ENCODE measurements at regions not wholly inside any gene's neighbourhood (a gene's known extent, or its start where the extent isn't known, plus 50 kb on each side); places are given as distances from the start of the nearest gene placed in this dataset.
A peak's percentile ranks its signal among the peaks of the same experiment; 100 is the strongest.
"Not testable (repeated sequence)": the region's sequence is repeated elsewhere in the genome, so short reads cannot be mapped to it uniquely, and the experiment has no call there.

DNA sequence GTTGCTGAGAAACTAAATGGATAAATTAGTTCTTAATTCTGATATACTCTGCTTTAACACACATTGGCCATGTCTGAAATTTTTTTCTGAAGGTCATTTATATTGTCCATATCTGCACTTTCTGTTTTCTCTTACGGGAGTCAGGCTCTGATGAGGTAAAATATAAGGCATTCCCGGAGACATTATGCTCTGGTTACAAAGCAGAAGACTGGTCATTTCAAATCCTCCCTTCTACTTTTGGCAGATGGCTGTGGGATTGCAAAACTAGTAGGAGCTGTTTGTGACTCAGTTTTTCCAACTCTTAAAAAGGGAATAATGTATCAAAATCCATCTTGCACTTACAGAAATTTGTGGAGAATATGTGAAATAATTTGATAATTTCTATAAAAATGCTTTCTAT is 92.2 kb upstream of the CPHXL start:
- Histone ChIP-seq H3K27me3 (ENCODE audit: control insufficient read depth, insufficient read depth, low read length) (peaks cover 4% of the 10 kb centered on the region; the same call in 1 of the 2 replicates), H3K36me3 (replicated peaks; ENCODE audit: control insufficient read depth, insufficient read depth, low read length) (no peaks in the 10 kb centered on the region), H3K4me3 (ENCODE audit: insufficient read depth, low read depth, low read length) (no peak overlapping the region)
- DNase-seq: no peak

DNA sequence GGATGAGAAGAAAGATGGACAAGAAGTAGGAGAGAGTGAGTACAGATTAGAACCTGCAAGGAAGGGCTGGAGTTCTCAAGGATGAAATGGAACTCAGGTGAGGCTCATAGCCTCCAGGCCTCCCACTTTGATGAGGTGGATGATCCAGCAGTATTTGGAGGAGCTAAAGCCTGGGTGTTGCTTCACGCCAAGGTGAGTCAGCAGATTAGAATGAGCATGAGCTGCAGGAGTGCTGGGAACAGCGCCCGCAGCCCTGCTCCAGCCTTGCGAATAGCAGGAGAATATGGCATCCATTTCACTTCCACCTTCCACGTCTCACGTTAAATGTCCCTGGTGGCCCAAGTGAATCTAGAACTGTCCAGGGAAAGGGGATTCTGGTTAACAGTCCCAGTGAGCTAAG is 94.4 kb upstream of the CPHXL start:
- no peak overlapping the region for H3K4me3 ChIP-seq (ENCODE audit: insufficient read depth, low read depth, low read length)
- peaks cover 4% of the 10 kb centered on the region; the same call in 1 of the 2 replicates for H3K27me3 ChIP-seq (ENCODE audit: control insufficient read depth, insufficient read depth, low read length)
- DNase-seq: no peak
- H3K36me3 ChIP-seq (replicated peaks; ENCODE audit: control insufficient read depth, insufficient read depth, low read length): no peaks in the 10 kb centered on the region

DNA sequence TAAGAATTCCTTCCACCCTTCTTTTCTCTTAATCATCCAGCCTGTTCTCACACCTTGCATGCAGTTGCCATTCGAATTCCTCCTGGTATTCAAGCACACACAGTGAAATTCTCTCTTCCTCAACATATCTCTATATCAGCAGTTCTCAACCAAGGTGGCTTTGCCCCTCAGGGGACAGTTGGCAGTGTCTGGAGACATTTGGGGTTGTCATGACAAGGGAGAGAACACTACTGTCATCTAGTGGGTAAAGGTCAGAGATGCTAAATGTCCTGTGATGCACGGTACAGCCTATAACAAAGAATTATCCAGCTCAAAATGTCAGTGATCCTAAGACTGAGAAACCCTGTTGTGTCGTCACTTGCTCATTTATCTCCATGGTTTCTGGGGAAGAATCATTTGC is 94.8 kb upstream of the CPHXL start:
- DNase-seq: no peak
- no peak overlapping the region for H3K4me3 ChIP-seq (ENCODE audit: insufficient read depth, low read depth, low read length)

DNA sequence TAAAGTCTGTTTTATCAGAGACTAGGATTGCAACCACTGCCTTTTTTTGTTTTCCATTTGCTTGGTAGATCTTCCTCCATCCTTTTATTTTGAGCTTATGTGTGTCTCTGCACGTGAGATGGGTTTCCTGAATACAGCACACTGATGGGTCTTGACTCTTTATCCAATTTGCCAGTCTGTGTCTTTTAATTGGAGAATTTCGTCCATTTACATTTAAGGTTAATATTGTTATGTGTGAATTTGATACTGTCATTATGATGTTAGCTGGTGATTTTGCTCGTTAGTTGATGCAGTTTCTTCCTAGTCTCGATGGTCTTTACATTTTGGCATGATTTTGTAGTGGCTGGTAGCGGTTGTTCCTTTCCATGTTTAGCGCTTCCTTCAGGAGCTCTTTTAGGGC is 99.5 kb upstream of the CPHXL start:
- not testable (repeated sequence) for DNase-seq; H3K27me3 ChIP-seq (ENCODE audit: control insufficient read depth, insufficient read depth, low read length); H3K36me3 ChIP-seq (replicated peaks; ENCODE audit: control insufficient read depth, insufficient read depth, low read length); H3K4me3 ChIP-seq (ENCODE audit: insufficient read depth, low read depth, low read length)

More for the DNA sequence above, 94.8 kb upstream of the CPHXL start:
- H3K36me3 ChIP-seq (replicated peaks; ENCODE audit: control insufficient read depth, insufficient read depth, low read length): no peaks in the 10 kb centered on the region
- H3K27me3 ChIP-seq (ENCODE audit: control insufficient read depth, insufficient read depth, low read length): peaks cover 4% of the 10 kb centered on the region; the same call in 1 of the 2 replicates

DNA sequence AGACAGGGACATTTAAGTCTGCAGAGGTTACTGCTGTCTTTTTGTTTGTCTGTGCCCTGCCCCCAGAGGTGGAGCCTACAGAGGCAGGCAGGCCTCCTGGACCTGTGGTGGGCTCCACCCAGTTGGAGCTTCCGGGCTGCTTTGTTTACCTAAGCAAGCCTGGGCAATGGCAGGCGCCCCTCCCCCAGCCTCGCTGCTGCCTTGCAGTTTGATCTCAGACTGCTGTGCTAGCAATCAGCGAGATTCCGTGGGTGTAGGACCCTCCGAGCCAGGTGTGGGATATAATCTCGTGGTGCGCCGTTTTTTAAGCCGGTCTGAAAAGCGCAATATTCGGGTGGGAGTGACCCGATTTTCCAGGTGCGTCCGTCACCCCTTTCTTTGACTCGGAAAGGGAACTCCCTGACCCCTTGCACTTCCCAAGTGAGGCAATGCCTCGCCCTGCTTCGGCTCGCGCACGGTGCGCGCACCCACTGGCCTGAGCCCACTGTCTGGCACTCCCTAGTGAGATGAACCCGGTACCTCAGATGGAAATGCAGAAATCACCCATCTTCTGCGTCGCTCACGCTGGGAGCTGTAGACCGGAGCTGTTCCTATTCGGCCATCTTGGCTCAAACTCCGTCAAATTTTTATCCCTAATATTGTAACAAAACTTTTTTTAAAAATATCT is 101.2 kb upstream of the CPHXL start:
- peak overlapping the region; percentile 19 for H3K4me3 ChIP-seq (ENCODE audit: insufficient read depth, low read depth, low read length)
- not testable (repeated sequence) for H3K27me3 ChIP-seq (ENCODE audit: control insufficient read depth, insufficient read depth, low read length); DNase-seq; H3K36me3 ChIP-seq (replicated peaks; ENCODE audit: control insufficient read depth, insufficient read depth, low read length)

DNA sequence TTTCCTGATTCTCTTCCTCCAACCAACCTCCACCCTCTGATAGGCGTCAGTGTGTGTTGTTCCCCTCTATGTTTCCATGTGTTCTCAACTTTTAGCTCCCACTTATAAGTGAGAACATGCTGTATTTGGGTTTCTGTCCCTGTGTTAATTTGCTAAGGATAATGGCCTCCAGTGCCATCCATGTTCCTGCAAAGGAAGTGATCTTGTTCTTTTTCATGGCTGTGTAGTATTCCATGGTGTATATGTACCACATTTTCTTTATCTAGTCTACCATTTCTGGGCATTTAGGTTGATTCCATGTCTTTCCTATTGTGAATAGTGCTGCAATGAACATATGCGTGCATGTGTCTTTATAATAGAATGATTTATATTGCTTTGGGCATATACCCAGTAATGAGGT is 107.1 kb upstream of the CPHXL start:
- DNase-seq; H3K4me3 ChIP-seq (ENCODE audit: insufficient read depth, low read depth, low read length); H3K36me3 ChIP-seq (replicated peaks; ENCODE audit: control insufficient read depth, insufficient read depth, low read length): not testable (repeated sequence)
- H3K27me3 ChIP-seq (ENCODE audit: control insufficient read depth, insufficient read depth, low read length): peaks cover 49% of the 10 kb centered on the region

DNA sequence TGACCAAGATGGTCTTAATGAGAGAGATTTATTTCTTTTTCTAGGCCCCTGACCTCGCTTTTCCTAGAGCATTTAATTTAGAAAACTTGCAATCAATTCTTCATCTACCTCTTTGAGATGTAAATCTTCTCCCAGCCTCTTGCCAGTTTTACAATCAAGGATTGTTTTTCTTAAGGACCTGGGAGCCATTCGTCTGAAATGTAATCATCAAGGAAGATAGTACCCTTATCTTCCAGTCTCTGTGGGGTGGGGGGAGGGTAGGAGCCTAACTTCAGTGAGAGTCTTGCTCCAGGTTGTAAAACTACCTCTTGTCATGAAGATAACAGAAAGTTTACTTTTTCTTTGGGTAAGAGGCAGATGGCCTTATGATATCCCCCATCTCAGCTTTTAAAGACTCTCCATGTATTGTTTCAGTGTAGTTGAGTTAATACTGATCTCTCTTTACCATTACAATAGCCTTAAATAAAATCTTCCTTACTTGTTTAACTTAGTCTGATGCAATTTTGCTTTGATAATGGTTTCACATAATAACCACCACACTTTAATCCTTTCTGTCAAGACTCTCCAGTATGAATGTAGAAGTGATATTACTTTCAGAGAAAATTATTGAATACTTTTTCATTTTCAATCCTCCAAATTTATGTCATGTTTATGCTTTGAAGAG is 110.2 kb upstream of the CPHXL start:
- DNase-seq: no peak
- peaks cover 72% of the 10 kb centered on the region for H3K27me3 ChIP-seq (ENCODE audit: control insufficient read depth, insufficient read depth, low read length)
- H3K4me3 ChIP-seq (ENCODE audit: insufficient read depth, low read depth, low read length): no peak overlapping the region
- H3K36me3 ChIP-seq (replicated peaks; ENCODE audit: control insufficient read depth, insufficient read depth, low read length): no peaks in the 10 kb centered on the region

DNA sequence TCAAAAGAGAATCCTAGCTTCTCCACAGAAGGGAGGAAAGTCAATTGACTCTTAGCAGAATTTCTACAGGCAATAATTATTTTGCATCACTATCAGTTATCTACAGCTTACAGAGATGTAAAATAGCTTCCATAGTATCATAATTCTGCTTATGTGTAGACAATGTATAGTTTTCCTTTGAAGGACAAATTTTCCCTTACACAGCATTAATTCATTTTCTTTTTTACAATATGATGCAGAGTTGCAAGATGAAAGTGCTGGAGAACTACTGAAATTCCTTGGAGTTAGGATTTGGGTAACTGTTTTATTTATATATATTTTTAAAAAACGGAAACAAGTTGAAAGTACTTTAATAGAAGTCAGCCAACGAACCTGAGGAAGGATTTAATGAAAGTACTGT is 111.0 kb upstream of the CPHXL start:
- Histone ChIP-seq H3K4me3 (ENCODE audit: insufficient read depth, low read depth, low read length) (no peak overlapping the region), H3K27me3 (ENCODE audit: control insufficient read depth, insufficient read depth, low read length) (peaks cover 72% of the 10 kb centered on the region), H3K36me3 (replicated peaks; ENCODE audit: control insufficient read depth, insufficient read depth, low read length) (no peaks in the 10 kb centered on the region)
- DNase-seq: no peak

DNA sequence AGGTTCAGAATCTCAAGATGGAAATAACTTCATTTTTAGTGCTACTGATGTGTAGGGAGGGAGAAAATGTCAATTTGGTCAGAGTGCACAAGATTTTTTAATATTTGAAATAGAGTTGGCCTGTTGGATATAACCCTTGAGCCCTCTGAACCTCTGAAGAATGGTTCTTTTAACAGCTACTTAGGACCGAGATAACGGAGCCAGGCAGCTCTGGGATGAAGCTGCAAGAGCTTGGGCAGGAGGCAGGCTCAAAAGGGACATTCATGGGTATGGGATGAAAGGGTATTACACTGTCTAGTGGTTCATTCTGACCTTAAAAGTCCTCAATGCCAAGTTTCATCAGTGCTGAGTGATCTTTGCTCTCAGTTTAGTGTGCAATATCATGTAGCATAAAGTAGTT is 111.4 kb upstream of the CPHXL start:
- Histone ChIP-seq H3K36me3 (replicated peaks; ENCODE audit: control insufficient read depth, insufficient read depth, low read length) (no peaks in the 10 kb centered on the region), H3K27me3 (ENCODE audit: control insufficient read depth, insufficient read depth, low read length) (peaks cover 70% of the 10 kb centered on the region), H3K4me3 (ENCODE audit: insufficient read depth, low read depth, low read length) (no peak overlapping the region)
- DNase-seq: no peak

DNA sequence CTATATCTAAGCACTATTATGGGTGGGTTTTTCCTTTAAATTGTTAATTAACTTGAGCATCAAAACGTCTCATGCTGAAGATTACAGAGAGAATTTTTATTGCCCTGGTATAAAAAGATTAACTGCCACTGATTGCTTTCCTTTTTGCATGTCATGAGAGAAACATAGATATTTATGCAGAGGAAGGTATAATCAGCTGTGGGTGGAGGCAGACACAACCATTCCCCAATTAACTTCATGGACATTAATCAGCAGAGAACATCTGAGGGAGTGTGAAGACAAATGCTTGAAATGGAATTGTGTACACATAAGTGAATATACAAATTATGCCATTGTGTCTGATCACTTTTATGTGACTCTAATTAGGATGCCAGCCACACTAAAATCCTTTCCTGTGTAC is 115.2 kb upstream of the CPHXL start:
- Histone ChIP-seq H3K36me3 (replicated peaks; ENCODE audit: control insufficient read depth, insufficient read depth, low read length) (no peaks in the 10 kb centered on the region), H3K27me3 (ENCODE audit: control insufficient read depth, insufficient read depth, low read length) (peaks cover 41% of the 10 kb centered on the region), H3K4me3 (ENCODE audit: insufficient read depth, low read depth, low read length) (no peak overlapping the region)

DNA sequence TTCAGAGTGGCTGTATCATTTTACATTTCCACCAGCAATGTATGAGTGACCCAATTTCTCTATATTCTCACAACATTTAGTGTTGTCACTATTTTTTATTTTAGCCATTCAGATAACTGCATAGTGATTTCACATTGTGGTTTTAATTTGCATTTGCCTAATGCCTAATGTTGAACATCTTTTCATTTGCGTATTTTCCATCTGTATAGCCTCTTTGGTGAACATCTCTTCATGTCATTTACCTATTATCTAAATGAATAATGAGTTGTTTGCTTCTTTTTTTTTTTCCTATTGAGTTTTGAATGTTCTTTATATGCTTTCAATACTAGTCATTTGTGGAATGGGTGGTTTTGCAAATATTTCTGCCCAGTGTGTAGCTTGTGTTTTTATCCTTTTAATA is 120.9 kb upstream of the CPHXL start:
- Histone ChIP-seq H3K27me3 (ENCODE audit: control insufficient read depth, insufficient read depth, low read length) (no peaks in the 10 kb centered on the region; the same call in none of the 2 replicates), H3K4me3 (ENCODE audit: insufficient read depth, low read depth, low read length) (no peak overlapping the region)
- DNase-seq: no peak

More for the DNA sequence above, 115.2 kb upstream of the CPHXL start:
- DNase-seq: no peak

DNA sequence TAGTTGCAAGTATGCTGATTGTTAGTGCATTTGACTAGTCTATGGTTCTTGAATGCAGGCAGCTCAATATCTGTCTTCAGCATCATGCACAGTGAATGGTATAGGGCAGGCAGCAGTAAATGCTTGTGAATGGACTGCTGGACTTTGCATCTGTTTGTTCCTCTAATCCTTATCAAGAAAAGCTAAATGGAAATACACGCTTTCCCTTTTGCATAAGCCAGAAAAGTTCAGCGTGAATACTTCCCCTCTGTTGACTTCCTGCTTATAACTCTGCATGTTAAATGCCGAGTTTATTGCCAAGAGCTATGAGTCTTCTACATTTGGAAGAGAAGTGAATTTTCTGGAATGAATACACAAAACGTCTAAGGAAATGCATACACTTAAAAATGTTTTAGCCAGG is 127.9 kb upstream of the CPHXL start:
- Histone ChIP-seq H3K4me3 (ENCODE audit: insufficient read depth, low read depth, low read length) (no peak overlapping the region), H3K36me3 (replicated peaks; ENCODE audit: control insufficient read depth, insufficient read depth, low read length) (no peaks in the 10 kb centered on the region), H3K27me3 (ENCODE audit: control insufficient read depth, insufficient read depth, low read length) (no peaks in the 10 kb centered on the region)
- DNase-seq: no peak

More for the DNA sequence above, 120.9 kb upstream of the CPHXL start:
- H3K36me3 ChIP-seq (replicated peaks; ENCODE audit: control insufficient read depth, insufficient read depth, low read length): no peaks in the 10 kb centered on the region

DNA sequence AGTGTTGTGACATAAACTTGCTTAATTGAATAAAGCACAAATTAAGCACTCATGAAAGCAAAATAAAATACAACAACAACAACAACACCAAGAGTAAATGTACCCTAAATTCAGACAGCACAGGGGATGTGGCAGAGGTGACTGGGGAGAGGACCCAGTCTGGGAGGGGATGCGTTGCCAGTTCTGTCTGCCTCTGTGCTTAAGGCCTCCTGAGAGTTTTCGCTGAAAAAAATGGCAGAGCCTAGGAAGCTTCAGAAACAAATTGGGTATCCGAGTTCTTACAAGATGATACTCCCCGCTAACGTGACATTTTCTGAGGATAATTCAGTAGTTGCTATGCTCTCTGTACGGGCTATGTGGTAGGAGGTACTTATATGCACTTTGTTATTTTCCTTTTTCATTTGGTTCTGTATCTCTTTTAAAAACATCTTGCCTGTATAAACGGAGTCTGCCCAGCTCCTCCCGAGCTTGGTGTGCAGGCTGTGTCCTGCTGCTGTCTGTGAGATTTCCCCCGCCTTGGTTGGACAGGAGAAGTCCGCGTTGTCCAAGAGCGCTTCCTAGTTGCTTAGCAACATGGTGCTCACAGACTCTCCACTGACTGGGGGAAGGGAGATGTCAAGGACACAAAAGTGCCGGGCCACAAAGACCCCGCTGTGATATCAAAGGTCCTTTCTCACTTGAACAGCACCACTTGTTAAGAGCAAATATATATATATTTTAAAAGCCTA is 134.2 kb upstream of the CPHXL start:
- Histone ChIP-seq H3K27me3 (ENCODE audit: control insufficient read depth, insufficient read depth, low read length) (no peaks in the 10 kb centered on the region), H3K4me3 (ENCODE audit: insufficient read depth, low read depth, low read length) (no peak overlapping the region), H3K36me3 (replicated peaks; ENCODE audit: control insufficient read depth, insufficient read depth, low read length) (no peaks in the 10 kb centered on the region)
- DNase-seq: no peak

DNA sequence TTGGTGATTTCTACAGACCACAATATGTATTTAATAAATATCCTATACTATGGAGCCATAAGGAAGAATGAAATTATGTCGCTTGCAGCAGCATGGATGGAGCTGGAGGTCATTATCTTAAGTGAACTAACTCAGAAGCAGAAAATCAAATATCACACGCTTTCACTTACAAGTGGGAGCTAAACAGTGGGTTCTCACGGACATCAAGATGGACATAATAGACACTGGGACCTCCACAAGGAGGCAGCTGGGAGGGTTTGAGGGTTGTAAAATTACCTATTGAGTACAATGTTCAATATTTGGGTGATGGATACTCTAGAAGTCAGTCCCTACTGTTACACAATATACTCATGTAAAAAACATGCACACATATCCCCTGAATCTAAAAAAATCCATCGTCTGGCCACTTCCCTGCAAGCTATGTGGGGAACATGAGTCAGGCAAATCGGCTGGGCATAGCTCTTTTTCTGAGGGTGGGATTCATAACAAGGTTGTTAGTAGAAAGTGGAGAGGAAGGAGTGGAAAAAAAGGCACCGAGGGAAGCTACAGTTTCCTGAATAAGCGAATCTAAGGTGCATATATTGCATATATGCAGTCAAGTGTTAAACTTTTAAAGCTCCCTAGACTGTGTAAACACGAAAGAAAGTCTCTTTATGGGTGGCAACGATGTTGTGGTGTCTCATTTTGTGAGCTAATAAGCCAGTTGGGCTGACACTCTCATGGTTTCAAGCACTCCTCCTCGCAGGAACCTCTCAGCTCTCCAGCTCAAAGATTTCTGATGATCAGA is 135.2 kb upstream of the CPHXL start:
- Histone ChIP-seq H3K4me3 (ENCODE audit: insufficient read depth, low read depth, low read length) (no peak overlapping the region), H3K27me3 (ENCODE audit: control insufficient read depth, insufficient read depth, low read length) (no peaks in the 10 kb centered on the region), H3K36me3 (replicated peaks; ENCODE audit: control insufficient read depth, insufficient read depth, low read length) (no peaks in the 10 kb centered on the region)
- no peak for DNase-seq

Data from H7 (cell line).